Mucosa of gallbladder (tissue), 1 donor: ENCODE measurements at regions not wholly inside any gene's neighbourhood (a gene's known extent, or its start where the extent isn't known, plus 50 kb on each side); places are given as distances from the start of the nearest gene placed in this dataset.

Experiments used
- DNase-seq: peaks from one replicate; pipeline ENCODE4 v3.0.0-alpha.2; 2020; ENCODE audit warnings: low spot score
- donor health status: DM: no; HTN: no; CAD: no.

- DNase-seq = no peak
These were observed 85.0 kb upstream of the SLC38A4 start for GRCh38 chr12:46910830-46911229.

- no peak for DNase-seq
These were observed 88.5 kb upstream of the SLC38A4 start for GRCh38 chr12:46914336-46914735.

GRCh38 chr12:46915082-46915481, 89.3 kb upstream of the SLC38A4 start:
- no peak for DNase-seq

- DNase-seq = no peak
These were observed 90.0 kb upstream of the SLC38A4 start for GRCh38 chr12:46915836-46916235.

GRCh38 chr12:46916796-46917419, 91.1 kb upstream of the SLC38A4 start:
- no peak for DNase-seq

GRCh38 chr12:46917821-46918220, 92.0 kb upstream of the SLC38A4 start:
- DNase-seq = no peak

GRCh38 chr12:46918631-46919030, 92.8 kb upstream of the SLC38A4 start:
- DNase-seq = no peak

GRCh38 chr12:46919666-46920400, 94.0 kb upstream of the SLC38A4 start:
- DNase-seq = no peak

GRCh38 chr12:46920499-46920898, 94.7 kb upstream of the SLC38A4 start:
- no peak for DNase-seq

- DNase-seq = no peak
These were observed 95.4 kb upstream of the SLC38A4 start for GRCh38 chr12:46921048-46921763.

GRCh38 chr12:46921764-46922133, 96.0 kb upstream of the SLC38A4 start:
- no peak for DNase-seq

GRCh38 chr12:46926526-46926925, 100.7 kb upstream of the SLC38A4 start:
- DNase-seq = no peak

- DNase-seq = no peak
These were observed 104.3 kb upstream of the SLC38A4 start for GRCh38 chr12:46930101-46930500.

- DNase-seq = no peak
These were observed 108.2 kb upstream of the SLC38A4 start for GRCh38 chr12:46933947-46934346.

- DNase-seq = no peak
These were observed 108.7 kb upstream of the SLC38A4 start for GRCh38 chr12:46934374-46935111.

GRCh38 chr12:46935271-46935847, 109.6 kb upstream of the SLC38A4 start:
- DNase-seq = no peak

GRCh38 chr12:46936042-46936441, 110.2 kb upstream of the SLC38A4 start:
- no peak for DNase-seq

- peak; percentile 21 for DNase-seq
These were observed 112.4 kb upstream of the SLC38A4 start for GRCh38 chr12:46938071-46938678.

GRCh38 chr12:46941981-46942380, 116.2 kb upstream of the SLC38A4 start:
- DNase-seq = no peak

GRCh38 chr12:46942579-46942978, 116.8 kb upstream of the SLC38A4 start:
- DNase-seq = no peak

GRCh38 chr12:46944088-46944487, 118.3 kb upstream of the SLC38A4 start:
- DNase-seq = peak; percentile 21
